ENCODE measurements at regions not wholly inside any gene's neighbourhood (a gene's known extent, or its start where the extent isn't known, plus 50 kb on each side); places are given as distances from the start of the nearest gene placed in this dataset.

- FAIRE-seq (no peak), DNase-seq (ENCODE audit: insufficient read length, low spot score) (no peak)
Observed at GRCh38 chr2:15701341-15701907, 109.8 kb downstream of the DDX1 start.

- no peak for DNase-seq (ENCODE audit: insufficient read length, low spot score)
- FAIRE-seq = no peak
Observed at GRCh38 chr2:15701991-15702390, 110.3 kb downstream of the DDX1 start.

GRCh38 chr2:15702452-15702851 lies 110.8 kb downstream of the DDX1 start:
- DNase-seq (ENCODE audit: insufficient read length, low spot score) (no peak), FAIRE-seq (no peak)

DNA sequence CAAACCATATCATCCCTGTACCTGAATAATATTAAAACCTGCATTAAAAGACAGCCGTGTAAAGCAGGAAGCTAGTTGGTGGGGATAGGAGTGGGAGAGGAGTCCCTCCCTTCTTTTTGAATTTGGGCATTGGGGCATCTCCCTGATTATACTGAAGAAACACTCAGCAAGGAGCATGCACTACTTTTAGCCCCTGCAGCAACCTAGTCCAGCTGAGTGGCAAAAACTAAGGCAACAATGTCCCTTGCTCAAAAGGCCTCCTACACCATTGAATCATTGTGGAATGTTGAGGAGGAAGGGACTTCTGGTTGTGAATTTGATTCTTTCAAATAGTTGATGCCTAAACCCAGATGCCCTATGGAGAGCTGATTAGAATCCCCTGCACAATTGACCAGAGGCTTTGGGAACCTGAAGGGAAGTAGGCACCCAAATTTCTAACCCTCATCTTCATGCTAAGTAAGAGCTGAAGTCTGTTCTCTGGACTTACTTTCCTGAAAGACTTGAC lies 111.7 kb downstream of the DDX1 start:
- FAIRE-seq (no peak), DNase-seq (ENCODE audit: insufficient read length, low spot score) (no peak)

DNA sequence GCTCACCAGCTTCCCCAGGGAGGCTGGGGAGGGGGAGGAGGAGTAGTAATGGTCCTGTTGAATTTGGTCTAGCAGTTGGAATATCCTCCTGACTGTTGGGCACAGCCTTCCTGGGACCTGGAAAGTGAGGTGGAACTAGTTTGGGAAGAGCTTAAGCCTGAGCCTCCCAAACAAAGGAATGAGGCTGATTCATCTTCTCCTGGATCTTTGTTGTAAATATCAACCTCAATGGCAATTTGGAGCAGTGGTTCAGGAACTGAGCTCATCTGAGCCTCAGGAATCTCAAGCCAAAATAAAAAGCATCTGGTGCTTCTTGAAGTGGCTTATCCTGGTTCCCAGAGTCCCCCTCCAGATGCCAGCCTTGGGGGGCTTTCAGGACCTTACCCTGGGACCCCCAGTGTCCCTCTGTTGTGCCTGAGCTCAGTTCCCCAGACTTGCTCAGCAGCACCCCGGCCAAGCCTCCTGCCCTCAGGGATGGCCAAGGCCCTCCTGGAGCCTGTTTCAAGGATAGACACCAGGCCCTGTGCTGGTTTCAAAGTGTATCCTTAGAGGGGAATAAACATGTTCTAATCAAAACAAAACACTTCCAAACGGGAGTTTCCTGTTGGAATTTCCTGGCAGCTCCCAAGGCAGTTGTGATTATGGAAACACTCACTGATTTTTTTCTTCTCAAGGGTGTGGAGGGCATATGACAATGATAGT lies 112.6 kb downstream of the DDX1 start:
- DNase-seq (ENCODE audit: insufficient read length, low spot score) (no peak), FAIRE-seq (no peak)

DNA sequence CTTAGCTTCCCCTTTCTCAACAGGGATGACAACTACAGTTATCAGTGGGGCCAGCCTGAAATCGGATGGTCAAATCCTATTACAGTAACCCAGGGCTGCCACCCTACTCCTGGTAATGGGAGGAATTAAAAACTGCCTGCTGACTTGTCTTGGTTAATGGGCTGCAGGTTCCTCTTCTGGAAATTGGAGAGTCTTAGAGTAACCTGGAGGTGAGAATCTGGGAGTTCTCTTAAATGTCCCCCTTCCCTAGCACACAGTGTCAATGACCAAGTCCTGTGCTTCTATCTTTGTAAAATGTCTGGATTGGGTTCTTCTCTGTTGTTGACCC lies 113.1 kb downstream of the DDX1 start:
- DNase-seq (ENCODE audit: insufficient read length, low spot score) = no peak
- no peak for FAIRE-seq

GRCh38 chr2:15705310-15705709 lies 113.6 kb downstream of the DDX1 start:
- no peak for FAIRE-seq
- DNase-seq (ENCODE audit: insufficient read length, low spot score) = no peak

DNA sequence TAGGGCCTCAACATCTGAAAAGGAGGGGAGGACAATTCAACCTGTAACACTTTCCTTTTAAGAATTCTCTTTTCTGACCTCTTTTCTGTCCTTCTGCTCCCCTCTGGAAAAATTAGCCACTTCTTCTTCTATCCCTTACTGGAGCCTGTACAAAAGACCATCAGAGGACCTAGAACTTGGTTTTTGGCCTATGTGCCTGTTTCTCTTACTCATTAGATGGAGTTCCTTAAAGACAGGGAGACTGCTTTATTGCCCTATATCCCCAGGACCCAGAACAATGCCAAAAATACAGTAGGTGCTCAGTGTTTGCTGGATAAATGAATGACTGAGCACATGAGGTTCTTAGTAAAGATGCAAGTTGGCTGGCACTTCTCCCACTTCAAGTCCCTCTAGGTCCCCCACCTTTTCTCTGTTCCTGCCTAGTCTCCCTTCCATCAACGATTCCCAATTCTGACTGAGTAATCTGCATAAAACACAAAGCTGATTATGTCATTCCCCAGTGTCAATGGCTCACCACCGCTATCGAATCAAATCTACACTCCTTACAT lies 114.2 kb downstream of the DDX1 start:
- FAIRE-seq = no peak

DNA sequence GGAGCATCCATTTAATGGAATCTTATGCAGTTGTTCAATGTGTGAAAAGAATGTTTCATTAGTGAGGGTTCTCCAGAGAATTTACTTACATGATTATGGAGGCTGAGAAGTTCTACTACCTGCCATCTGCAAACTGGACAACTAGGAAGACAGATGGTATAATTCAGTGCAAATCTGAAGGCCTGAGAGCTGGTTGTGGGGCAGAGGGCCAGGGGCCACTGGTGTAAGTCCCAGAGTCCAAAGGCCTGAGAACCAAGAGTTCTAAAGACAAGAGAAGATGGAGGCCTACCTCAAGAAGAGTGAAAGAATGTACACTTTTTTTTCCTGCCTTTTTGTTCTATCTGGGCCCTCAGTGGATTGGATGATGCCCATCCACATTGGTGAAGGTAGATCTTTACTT lies 114.8 kb downstream of the DDX1 start:
- no peak for FAIRE-seq

More for the DNA sequence above, 114.2 kb downstream of the DDX1 start:
- no peak for DNase-seq (ENCODE audit: insufficient read length, low spot score)

GRCh38 chr2:15706986-15707632 lies 115.4 kb downstream of the DDX1 start:
- FAIRE-seq (no peak), DNase-seq (ENCODE audit: insufficient read length, low spot score) (no peak)

More for the DNA sequence above, 114.8 kb downstream of the DDX1 start:
- DNase-seq (ENCODE audit: insufficient read length, low spot score) = no peak

DNA sequence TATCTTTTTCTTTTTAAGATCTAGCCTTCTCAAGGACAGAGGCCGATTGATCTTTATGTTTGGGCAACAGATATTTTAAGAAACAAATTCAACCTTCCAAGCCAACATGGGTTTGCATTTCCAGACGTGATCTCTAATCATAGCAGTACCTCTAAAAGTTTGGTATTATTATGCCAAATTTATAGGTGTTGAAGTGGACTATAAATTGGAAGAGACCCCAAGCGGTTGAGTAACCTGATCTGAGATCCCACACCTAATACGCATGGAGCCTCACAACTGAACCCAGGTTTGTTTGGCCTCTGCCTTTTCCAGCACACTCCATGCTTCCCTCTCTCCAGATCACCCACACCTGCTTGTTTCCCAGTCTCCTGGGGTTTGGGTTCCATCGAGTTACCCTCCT lies 116.5 kb downstream of the DDX1 start:
- no peak for FAIRE-seq

DNA sequence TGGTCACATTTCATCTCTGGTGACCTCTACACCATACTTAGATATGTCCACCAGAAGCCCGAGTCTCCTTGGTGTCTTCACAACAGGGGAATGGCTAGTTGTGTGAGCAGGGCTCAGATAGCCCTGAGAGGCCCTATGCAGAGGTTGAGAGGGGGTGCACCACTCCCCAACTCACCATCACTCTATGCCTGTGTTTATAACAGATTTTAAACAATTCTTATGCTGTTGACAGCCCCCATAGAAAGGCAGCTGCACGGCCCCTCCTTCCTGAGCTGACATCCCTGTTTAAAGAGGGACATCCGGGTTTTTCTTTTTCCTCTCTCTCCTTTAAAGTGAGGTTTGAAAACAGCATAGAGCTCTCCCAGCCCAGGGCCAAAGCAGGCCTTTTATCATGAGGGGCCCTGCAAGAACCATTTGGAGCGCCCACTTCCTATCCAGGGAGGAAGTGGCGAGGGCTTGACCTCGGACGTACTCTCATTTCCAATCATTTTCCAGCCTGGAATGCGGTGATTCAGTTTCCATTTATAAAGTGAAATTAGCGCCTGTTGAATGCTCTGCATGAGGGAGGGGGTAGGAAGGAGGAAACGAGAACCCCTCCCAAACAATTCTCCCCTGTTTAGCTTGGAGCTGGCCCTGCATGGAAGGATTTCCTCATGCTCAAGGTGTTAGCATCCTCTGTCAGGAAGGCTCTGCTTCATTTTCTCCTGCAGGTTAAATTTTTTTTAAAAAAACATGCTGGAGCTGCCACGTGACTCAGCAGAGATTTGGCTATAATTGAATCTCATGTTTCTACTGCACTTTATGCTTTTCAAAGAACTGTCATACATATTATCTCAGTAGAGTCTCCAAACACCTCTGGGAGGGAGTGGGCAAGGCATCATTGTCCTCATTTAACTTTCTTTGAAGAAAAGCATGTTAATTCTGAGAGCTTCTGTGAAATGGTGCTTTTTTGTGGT lies 117.5 kb downstream of the DDX1 start:
- DNase-seq (ENCODE audit: insufficient read length, low spot score) = no peak
- no peak for FAIRE-seq

More for the DNA sequence above, 116.5 kb downstream of the DDX1 start:
- DNase-seq (ENCODE audit: insufficient read length, low spot score) = no peak

- FAIRE-seq (no peak), DNase-seq (ENCODE audit: insufficient read length, low spot score) (no peak)
Observed at GRCh38 chr2:15711126-15711860, 119.6 kb downstream of the DDX1 start.

GRCh38 chr2:15712551-15713342 lies 121.1 kb downstream of the DDX1 start:
- no peak for DNase-seq (ENCODE audit: insufficient read length, low spot score)
- no peak for FAIRE-seq

- FAIRE-seq (no peak), DNase-seq (ENCODE audit: insufficient read length, low spot score) (no peak)
Observed at GRCh38 chr2:15713475-15713874, 121.8 kb downstream of the DDX1 start.

GRCh38 chr2:15714002-15714401 lies 122.3 kb downstream of the DDX1 start:
- DNase-seq (ENCODE audit: insufficient read length, low spot score) (no peak), FAIRE-seq (no peak)

DNA sequence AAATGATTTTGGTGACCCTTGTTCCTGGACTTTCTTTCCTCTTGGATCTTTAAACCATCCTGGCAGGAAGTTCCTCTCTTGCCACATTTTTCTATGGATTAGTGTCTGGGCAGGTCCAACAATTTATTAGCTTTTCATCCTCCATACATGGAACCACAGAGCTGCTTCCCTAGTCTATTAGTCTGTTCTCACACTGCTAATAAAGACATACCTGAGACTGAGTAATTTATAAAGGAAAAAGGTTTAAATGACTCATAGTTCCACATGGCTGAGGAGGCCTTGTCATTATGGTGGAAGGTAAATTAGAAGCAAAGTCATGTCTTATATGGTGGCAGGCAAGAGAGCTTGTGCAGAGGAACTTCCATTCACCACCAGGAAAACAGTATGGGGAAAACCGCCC lies 122.9 kb downstream of the DDX1 start:
- FAIRE-seq (no peak), DNase-seq (ENCODE audit: insufficient read length, low spot score) (no peak)

DNA sequence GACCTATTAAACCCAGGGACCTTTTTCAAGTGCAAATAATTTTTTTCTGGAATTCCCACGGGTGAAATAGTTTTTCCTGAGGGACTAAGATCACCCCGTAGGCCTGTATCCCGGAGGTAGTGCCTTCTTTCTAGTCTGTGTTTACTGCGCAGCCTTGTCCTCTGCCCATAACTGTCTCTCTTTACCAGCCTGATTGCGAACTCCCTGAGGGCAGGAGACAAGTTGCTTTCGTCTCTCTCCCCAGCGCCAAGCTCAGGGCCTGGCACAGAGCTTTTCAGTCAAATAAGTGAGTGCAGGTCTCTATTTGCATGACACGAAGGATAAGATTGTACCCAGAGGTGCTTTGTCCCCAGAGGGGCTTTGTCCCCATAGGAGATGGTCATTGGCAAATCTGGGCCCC lies 123.9 kb downstream of the DDX1 start:
- DNase-seq (ENCODE audit: insufficient read length, low spot score) (no peak), FAIRE-seq (no peak)

Measured in HTR-8/SVneo (cell line).